Esophagus mucosa (tissue), 1 donor: ENCODE measurements at regions not wholly inside any gene's neighbourhood (a gene's known extent, or its start where the extent isn't known, plus 50 kb on each side); places are given as distances from the start of the nearest gene placed in this dataset.
A peak's percentile ranks its signal among the peaks of the same experiment; 100 is the strongest.
"Not testable (repeated sequence)": the region's sequence is repeated elsewhere in the genome, so short reads cannot be mapped to it uniquely, and the experiment has no call there.

Source experiments
- ATAC-seq: fragments of 200-7000 bp; cut with Tn5 transposase; one replicate; pipeline ENCODE4 v1.9.1; 2020
- donor health status: DM: yes; HTN: yes; CAD: no.

GRCh38 chr1:187038784-187039183, 210.0 kb downstream of the PLA2G4A start:
- ATAC-seq: peak; percentile 82

GRCh38 chr1:187041104-187041503, 212.4 kb downstream of the PLA2G4A start:
- ATAC-seq: no peak

GRCh38 chr1:187042538-187042937, 213.8 kb downstream of the PLA2G4A start:
- no peak for ATAC-seq

GRCh38 chr1:187043433-187043832, 214.7 kb downstream of the PLA2G4A start:
- ATAC-seq: not testable (repeated sequence)

- no peak for ATAC-seq
Observed at GRCh38 chr1:187044411-187044810, 215.7 kb downstream of the PLA2G4A start.

GRCh38 chr1:187045371-187045770, 216.6 kb downstream of the PLA2G4A start:
- no peak for ATAC-seq

- ATAC-seq: no peak
Observed at GRCh38 chr1:187046293-187046692, 217.5 kb downstream of the PLA2G4A start.

GRCh38 chr1:187047298-187047697, 218.5 kb downstream of the PLA2G4A start:
- no peak for ATAC-seq

GRCh38 chr1:187051618-187052232, 223.0 kb downstream of the PLA2G4A start:
- ATAC-seq: peak; percentile 50

GRCh38 chr1:187053876-187054275, 225.1 kb downstream of the PLA2G4A start:
- no peak for ATAC-seq

- ATAC-seq: no peak
Observed at GRCh38 chr1:187054862-187055757, 226.4 kb downstream of the PLA2G4A start.

- ATAC-seq: no peak
Observed at GRCh38 chr1:187063271-187063670, 234.5 kb downstream of the PLA2G4A start.

GRCh38 chr1:187067160-187067559, 238.4 kb downstream of the PLA2G4A start:
- ATAC-seq: no peak

GRCh38 chr1:187070076-187070475, 241.3 kb downstream of the PLA2G4A start:
- peak; percentile 25 for ATAC-seq

GRCh38 chr1:187072262-187073034, 243.7 kb downstream of the PLA2G4A start:
- not testable (repeated sequence) for ATAC-seq

GRCh38 chr1:187073035-187073560, 244.3 kb downstream of the PLA2G4A start:
- not testable (repeated sequence) for ATAC-seq

GRCh38 chr1:187073634-187074245, 245.0 kb downstream of the PLA2G4A start:
- ATAC-seq: not testable (repeated sequence)

- no peak for ATAC-seq
Observed at GRCh38 chr1:187074445-187075048, 245.8 kb downstream of the PLA2G4A start.

- ATAC-seq: no peak
Observed at GRCh38 chr1:187076922-187077321, 248.2 kb downstream of the PLA2G4A start.

GRCh38 chr1:187078321-187078720, 249.6 kb downstream of the PLA2G4A start:
- no peak for ATAC-seq

GRCh38 chr1:187078916-187079315, 250.2 kb downstream of the PLA2G4A start:
- ATAC-seq: no peak

GRCh38 chr1:187079330-187079729, 250.6 kb downstream of the PLA2G4A start:
- no peak for ATAC-seq
